GM21390 (cell line): ENCODE measurements at regions not wholly inside any gene's neighbourhood (a gene's known extent, or its start where the extent isn't known, plus 50 kb on each side); places are given as distances from the start of the nearest gene placed in this dataset.
"Not testable (repeated sequence)": the region's sequence is repeated elsewhere in the genome, so short reads cannot be mapped to it uniquely, and the experiment has no call there.

Experiments used
- ATAC-seq: cut with Tn5 transposase; IDR thresholded peaks from one replicate; pipeline ENCODE4 v1.9.1; 2021; ENCODE audit not compliant: unreplicated experiment

- no peak for ATAC-seq
Observed at GRCh38 chr9:16267281-16268066, 603.0 kb downstream of the BNC2 start.

DNA sequence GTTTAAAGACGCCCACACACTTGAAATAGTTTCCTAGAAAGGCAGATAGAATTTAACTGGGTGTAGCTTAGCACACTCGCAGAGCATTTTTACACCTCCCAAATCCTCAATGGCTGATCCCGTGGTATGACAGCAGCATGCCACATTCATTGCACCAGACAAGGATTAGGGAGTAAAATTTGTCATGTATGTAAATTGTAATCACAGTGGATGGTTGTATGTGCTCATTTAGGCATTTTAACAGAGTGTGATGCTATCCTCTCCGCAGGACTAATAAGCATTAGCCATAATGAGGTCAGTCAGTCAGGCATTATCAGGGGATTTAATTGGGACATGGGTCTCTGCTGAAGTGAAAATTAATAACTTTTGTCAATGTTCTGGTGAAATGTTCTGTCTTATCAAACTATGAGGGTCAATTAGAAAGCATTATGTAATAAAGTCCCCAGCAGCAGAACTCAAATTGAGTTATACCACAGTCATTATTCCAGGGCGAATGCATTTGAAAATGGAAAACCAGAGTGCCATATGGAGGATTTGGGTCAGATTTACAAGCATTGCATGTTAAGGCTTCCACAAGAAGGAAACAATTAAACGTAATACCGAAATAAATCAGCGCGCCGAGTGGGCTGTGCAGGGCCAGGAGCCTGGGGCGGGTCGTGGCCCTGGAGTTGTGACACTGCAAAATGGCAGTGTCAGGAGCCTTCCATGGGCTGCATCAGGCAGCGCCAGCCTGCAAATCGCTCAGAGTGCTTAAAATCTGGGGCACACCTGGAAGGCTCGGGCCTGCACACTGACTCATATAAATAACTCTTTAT, 602.2 kb downstream of the BNC2 start:
- no peak for ATAC-seq

- ATAC-seq = no peak
Observed at GRCh38 chr9:16271967-16272366, 598.5 kb downstream of the BNC2 start.

- no peak for ATAC-seq
Observed at GRCh38 chr9:16272776-16273175, 597.7 kb downstream of the BNC2 start.

DNA sequence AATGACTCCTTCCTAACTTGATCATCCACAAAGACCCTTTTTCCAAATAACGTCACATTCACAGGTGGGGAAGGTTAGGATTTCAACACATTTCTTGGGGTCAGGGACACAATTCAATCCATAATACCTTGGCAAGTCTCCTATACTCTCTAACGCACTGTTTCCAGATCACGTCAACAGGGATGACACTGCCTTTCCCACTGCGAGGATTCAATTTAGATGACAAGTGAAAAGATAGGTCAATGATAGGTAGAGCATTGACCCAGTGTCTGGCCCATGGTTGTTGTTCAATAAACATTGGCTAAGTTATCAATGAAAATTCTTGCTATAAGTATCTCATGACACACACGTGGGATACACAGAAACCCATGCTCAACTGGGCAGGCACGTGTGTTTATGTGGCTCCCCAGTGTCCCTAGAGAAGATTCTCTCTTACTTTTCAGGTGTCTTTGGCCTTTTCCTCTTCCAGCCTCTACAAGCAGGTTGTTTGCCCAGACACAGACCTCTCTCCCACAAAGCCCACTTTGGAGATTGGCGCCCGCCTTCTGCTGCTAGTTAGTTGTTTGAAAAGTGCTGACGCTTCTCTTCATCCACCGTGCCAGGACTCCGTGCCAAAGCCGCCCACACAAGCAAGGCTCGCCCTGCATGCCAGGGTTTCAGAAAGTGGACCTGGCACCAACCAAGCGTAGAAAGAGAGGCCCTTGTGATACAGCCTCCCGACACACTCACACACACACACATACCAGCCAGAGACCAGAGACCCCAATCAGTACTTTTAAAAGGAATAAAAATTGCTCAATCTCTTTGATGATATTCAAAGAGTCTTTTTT, 594.5 kb downstream of the BNC2 start:
- ATAC-seq = no peak

DNA sequence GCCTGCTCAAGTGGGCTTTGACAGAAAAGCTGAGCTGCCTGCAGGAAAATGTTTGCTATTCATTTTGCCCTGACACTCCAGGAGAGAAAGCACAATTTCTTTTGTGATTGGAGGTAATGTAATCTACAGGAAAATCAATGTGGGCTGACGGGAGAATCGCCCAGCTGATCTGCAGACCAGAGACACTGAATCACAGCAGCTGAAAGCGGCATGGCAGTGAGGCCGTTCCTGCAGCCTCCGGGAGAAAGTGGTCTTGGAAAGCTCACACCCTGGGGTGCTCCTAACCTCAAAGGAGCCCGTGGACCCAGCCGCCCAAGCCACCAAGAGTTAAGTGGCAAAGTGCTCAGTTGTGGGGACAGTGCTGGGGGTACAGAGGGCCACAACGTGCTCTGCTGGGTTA, 593.6 kb downstream of the BNC2 start:
- ATAC-seq = no peak

DNA sequence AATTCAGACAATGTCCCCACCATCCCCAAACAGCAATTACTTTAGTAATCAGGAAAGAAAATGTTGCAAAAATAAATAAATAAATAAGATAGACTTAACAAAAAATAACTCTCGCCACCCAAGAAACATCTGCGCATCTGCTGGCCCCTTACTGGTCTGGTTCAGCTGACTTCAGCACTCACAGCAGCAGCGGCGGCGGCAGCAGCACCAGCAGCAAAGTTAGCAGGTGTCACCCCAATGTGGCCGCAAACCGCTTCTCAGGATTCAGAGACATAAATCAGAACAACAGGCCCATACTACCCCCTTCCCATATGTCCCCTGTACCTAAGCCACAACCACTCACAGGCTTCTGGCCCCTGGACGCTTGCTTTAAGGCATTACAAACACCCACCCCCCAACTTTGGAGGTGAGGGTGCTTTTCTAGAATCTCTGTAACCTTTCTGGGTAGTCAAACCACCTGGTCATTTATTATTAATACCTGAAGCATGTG, 593.0 kb downstream of the BNC2 start:
- ATAC-seq = no peak

DNA sequence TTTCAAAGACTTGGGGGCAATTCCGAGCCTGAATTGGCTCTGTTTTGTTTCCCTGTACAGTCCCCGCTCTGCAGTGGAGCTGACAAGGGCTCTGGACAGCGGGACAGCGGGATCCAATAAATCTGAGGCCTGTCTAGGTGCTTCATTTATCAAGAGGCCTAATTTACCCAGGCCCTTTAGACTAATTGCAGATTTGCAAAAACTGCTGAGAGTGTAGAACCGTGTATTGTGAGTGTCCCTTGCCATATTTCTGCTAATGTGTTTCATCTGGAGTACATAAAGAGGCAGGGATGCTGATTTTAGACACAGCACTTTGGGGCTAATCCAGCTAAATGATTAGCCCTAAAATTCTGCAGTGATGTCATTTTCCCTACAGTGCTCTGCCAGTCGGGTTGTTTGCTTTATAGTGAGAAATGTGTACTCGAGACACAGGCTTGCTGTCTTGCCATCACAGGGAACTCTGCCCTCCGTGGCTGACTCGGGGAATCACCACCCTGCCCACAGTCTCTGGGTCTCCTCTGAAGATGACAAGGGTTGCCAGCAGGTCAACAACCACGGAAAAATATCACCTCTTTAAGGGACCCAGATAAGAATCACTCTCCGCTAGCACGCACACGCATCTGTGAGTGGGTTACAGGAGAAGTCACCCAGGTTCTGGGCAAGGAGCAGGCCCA, 592.0 kb downstream of the BNC2 start:
- no peak for ATAC-seq

DNA sequence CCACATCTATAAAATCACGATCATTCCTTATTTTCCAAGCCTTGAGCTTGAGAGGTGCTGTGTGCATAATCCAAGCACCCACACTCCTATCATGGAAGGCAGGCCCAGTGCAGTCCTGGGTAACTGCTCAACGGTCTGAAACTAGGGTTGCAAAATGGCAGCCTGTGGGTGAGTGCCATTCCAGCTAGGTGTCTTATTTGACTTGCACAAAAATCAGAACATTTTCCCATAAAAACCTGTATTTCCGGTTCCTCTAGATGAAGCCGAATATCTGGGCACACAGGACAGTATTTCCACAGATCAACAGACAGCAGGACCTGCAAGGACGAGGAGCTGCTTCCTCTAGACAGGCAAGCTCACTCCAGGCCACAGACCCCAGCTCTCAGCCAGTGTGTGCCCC, 588.8 kb downstream of the BNC2 start:
- ATAC-seq = no peak

GRCh38 chr9:16282216-16282615, 588.3 kb downstream of the BNC2 start:
- no peak for ATAC-seq

GRCh38 chr9:16282718-16283117, 587.8 kb downstream of the BNC2 start:
- no peak for ATAC-seq

DNA sequence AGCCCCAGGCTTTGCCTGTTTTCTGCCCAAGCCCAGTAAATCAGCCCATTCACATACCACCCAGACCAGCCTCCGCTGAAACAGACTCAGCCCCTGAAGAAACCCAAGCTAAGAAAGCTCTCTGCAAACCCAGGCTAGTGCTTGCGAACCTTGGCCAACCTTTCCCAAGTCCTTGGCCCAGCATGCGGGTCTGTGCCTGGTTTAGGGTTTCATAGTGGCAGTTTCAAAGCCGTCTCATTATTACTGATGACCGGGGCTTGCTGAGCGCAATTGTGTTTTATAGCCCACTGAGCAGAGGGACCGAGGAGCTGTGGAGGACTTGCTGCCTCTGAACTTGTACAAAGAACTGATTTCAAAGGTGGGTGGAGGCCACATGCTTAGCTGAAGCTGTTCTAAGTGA, 584.3 kb downstream of the BNC2 start:
- ATAC-seq = no peak

DNA sequence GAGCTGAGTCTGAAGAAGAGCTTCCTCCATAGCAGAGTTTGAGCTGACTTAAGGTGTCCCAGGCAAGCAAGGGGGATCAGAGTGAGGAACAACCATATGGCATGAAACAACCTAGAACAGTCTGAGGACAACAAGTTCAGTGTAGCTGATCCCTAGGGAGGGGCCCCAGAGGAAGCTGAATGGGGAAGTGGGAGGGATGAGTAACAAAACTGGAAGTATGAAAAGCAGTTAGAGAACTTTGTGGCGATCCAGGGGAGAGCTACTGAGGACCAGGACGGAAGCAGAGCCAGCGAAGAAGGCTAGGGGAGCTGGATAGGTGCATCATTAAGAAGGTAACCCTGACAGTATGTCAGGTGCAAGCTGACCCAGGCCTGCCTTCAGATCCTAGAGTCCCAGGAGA, 580.8 kb downstream of the BNC2 start:
- no peak for ATAC-seq

DNA sequence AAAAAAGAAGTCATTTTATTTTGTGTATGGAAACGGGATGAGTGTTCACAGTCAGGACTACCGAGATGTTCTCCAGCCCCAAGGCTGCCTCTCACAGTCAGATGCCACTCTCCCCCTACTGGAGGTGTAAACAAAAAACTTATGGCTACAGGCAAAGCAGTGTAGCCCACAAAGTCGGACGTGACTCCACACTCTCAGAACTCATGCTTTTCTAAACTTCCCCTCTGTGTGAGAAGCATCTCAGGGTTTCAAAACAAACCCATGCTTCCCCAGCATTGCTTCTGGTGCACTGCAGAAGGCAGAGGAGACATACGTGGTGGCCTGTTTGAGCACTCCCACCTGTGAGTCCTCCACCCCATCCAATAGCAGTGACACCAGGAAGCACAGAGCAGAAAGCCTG, 580.3 kb downstream of the BNC2 start:
- ATAC-seq = no peak

GRCh38 chr9:16291921-16292320, 578.5 kb downstream of the BNC2 start:
- ATAC-seq = no peak

DNA sequence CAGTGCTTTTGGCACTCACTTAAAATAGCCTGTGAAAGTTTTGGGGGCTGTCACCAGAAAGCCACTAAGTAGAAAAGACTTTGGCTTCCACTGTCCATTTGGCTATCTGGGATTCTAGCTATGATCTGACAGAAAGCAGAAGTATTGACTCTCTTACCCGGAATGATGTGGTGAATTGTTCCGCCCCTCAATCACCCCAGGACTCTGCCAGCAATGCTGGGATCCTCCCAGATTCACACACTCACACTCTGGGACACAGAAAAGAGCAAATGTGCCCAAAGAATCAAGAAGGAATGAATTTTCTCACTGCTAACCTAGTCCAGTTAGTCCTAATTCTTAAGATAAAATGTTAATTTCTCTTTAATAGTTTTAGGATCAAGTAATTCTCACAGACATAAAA, 576.9 kb downstream of the BNC2 start:
- no peak for ATAC-seq

GRCh38 chr9:16294133-16294770, 576.2 kb downstream of the BNC2 start:
- ATAC-seq = no peak

- ATAC-seq = not testable (repeated sequence)
Observed at GRCh38 chr9:16294940-16295339, 575.5 kb downstream of the BNC2 start.

DNA sequence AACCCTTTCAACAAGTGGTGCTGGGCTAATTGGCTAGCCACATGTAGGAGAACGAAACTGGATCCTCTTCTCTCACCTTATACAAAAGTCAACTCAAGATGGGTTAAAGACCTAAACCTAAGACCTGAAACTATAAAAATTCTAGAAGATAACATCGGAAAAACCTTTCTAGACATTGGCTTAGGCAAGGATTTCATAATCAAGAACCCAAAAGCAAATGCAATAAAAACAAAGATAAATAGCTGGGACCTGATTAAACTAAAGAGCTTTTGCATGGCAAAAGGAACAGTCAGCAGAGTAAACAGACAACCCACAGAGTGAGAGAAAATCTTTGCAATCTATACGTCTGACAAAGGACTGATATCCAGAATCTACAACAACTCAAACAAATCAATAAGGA, 571.1 kb downstream of the BNC2 start:
- ATAC-seq = not testable (repeated sequence)

GRCh38 chr9:16303506-16303905, 567.0 kb downstream of the BNC2 start:
- ATAC-seq = no peak
